EL (cell line): ENCODE measurements at regions not wholly inside any gene's neighbourhood (a gene's known extent, or its start where the extent isn't known, plus 50 kb on each side); places are given as distances from the start of the nearest gene placed in this dataset.
A peak's percentile ranks its signal among the peaks of the same experiment; 100 is the strongest.

Source experiments
- DNase-seq: peaks from one replicate; pipeline ENCODE4 v3.0.0-alpha.2; 2016

GRCh38 chr2:23238011-23238657, 146.8 kb upstream of the KLHL29 start:
- no peak for DNase-seq

DNA sequence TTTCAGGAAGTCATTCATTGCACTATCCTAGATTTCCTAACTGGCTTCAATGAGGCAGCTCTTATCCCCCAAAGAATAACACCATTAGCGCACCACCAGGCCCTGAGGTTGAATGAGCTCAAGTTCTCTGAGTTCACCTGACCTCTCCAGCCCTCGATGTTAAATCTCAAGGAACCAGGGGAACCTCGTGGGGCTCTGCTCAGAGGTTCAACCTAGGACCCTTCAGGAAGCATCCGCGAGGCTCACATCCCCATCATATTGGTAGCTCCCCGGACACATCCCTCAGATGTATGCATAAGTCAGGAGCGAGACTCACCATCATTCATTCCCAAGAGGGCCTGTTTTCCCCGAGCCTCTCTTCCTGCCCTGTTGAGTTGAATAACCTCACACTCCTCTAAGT, 145.6 kb upstream of the KLHL29 start:
- DNase-seq, result no peak

DNA sequence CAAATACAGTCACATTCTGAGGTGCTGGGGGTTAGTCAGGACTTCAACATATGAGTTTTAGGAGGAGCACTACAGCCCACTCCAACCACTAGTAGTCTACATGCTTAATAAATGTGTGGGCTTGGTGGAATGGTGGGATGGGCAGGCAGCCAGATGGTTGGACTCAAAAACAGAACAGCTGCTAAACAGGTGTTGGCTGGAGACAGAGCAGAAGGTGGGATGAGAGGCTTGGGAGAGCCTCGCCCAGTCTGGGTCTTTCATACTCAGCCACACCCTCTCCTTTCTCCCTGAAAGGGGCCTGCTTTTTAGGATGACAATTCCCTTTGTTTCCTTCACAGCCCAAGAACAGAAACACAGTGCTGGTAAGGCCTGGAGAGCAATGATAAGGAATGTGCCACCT, 143.9 kb upstream of the KLHL29 start:
- no peak for DNase-seq

DNA sequence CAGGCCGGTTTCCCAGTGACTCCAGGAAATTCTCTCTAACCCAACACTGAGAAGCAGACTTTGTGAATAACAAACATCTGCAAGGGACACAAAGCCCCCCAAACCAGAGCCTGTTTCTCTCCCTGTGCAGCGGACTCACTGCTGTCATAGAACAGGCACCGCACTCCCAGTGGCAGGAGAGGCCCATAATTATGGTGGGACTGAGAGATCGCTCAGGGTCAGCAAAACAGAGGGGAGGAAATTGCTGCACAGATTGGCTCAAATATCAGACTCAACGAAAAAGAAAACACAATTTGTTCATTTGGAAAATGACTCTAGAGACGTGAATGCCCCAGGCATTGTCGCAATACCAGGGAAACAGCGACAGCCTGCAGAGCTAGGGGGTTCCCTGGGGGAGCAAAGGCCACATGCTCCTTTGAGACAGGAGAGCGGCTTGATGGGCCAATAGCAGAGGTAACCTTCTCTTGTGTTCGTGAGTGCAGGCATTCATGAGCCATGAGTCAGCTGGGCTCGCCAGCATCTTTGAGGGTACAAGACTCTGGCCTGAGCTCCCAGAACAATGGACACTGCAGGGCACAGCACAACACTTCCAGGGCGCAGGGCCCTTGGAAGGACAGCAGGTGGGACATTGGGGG, 143.3 kb upstream of the KLHL29 start:
- peak; percentile 56 for DNase-seq

DNA sequence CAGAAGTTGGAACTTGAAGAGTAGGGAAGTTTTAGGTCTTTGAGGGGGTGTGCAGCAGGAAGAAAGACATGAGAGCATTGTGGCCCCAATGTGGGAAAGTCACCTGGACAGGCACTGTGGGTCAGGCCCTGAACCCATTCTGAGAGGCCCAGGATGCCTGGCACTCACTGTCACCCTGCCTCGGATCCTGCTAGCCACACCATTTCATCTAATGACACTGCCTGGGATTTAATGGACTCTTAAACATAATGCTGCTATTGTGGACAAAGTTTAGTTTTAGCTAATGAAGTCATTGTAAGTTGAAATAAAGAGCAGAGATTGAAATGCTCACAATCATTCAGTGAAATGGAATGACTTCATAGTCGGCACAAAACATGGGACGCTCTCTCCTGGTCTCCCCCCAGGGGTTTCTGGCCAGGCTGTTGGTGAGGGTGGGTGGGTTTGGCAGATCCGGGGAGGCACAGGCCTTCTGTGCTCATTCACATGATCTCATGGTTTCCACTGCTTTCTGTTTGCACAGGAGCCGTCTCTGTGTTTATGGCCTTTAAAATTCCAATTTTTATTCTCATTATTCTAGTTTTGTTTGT, 141.8 kb upstream of the KLHL29 start:
- DNase-seq, result no peak

DNA sequence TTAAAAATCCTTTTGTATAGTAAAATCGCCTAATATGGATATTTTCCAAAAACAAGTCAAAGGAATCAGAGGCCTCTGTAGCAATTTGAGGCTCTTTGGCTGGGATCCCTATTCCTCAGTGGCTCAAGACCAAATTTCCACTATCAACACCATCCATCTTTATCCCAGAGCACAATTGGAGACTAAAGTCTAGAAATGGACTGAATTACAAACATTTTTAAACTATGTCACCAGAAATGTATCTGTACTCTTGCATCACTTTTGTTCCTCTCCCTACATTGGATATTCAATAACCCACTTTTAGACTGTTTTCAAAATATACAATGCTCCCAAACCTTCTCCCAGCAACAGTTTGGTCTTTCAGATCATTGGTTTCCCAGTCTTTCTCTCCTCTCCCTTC, 140.4 kb upstream of the KLHL29 start:
- no peak for DNase-seq

DNA sequence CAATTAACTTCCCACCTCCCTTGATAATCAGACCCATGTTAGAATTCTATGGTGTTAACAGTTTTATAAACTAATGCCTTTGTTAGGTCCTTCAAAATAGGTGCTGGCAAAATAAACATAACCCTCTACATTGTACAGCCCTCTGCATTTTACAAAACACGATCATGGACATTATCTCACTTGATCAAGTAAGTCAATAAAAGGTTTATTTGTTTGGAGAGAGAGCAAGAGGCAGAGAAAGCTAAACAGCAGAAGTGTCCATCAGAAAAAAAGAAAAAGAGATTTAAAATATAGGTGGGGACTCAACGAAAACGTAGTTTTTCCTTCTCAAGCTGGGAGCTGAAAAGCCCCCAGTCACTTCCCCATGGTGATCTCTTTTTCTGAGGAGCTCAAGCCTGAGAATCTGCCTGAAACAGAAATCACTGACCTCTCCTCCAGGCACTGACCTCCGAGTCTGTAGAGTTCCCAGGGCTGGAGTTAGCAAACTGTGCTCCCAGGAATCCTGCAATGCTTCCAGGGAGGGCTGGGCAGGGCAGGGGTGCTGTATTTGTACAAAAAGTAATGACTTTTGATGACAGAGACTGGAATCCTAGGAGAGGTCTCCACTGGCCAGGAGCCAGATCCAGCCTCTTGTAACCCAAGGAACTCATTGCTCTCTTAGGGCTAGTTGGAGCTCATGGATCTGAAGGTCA, 137.8 kb upstream of the KLHL29 start:
- no peak for DNase-seq

DNA sequence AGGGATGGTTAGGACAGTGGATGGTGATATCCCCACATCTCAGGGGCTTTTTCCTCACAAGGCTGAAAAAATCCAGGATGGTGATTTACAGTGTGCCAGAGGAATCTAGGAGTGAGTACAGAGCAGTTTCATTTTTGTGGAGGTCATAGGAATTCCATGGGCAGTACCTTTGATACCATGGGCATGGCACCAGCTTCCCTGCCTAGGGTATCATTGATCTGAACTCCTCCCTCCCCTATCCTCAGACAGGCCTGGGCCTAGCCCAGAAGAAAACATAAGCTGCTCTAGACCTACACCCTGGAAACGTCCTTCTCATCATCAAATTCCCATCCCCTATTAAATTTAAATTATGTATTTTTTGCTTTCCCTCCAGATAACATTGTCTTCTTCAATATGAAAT, 136.3 kb upstream of the KLHL29 start:
- no peak for DNase-seq

- DNase-seq, result no peak
Measured at GRCh38 chr2:23249348-23249747, 135.6 kb upstream of the KLHL29 start.

- DNase-seq, result no peak
Measured at GRCh38 chr2:23250371-23250770, 134.6 kb upstream of the KLHL29 start.

DNA sequence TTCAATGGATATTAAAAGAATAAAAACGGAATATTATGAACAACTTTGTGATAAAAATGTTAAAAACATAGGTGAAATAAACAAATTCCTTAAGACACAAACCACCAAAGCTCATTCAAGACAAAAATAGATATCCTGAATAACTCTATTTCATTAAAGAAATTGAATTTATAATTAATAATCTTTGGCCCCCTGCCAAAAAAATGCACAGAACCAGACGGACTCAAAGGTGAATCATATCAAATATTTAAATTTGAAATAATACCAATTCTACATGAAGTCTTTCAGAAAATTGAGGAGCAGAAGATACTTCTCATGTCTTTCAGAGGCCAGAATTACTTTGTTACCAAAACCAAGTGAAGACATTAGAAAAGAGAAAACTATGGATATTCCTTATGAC, 128.3 kb upstream of the KLHL29 start:
- DNase-seq, result no peak

- DNase-seq, result no peak
Measured at GRCh38 chr2:23260621-23261020, 124.4 kb upstream of the KLHL29 start.

GRCh38 chr2:23268467-23269263, 116.3 kb upstream of the KLHL29 start:
- peak; percentile 52 for DNase-seq

DNA sequence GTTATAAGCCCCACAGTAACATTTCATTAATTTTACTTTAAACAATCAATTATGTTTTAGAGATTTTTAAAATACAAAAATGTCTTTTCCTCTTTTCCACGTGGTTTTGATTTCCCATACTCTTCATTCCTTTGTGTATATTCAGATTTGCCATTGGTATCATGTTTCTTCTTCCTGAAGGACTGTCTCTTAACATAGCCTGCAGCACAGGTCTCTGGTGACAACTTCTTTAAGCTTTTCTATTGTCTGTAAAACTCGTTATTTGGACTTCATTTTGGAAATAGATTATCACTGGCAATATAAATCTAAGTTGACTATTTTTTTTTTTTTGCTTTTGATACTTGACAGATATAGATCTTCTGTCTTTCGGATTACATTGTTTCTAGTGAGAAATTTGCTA, 115.2 kb upstream of the KLHL29 start:
- DNase-seq, result peak; percentile 30

GRCh38 chr2:23270810-23271209, 114.2 kb upstream of the KLHL29 start:
- no peak for DNase-seq

DNA sequence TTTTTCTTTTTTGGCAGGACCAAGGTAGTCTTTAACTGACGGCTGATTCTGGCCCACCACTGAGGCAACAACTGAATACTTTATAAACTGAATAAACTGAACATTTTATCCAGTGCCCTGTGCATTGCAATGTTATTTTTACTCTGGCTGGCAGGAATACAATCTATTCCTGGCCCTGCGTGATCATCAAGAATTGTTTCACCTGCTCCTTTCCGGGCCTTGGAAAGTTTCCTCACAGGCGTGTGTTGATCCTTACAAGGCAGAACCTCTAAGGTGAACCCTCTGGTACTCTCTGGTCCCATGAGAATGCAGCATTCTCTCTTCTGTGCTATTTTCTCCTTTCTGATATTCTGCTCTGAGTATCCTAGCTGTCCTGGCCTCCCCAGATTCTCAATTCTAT, 113.7 kb upstream of the KLHL29 start:
- no peak for DNase-seq

GRCh38 chr2:23273786-23274185, 111.2 kb upstream of the KLHL29 start:
- peak; percentile 57 for DNase-seq

GRCh38 chr2:23280401-23280800, 104.6 kb upstream of the KLHL29 start:
- no peak for DNase-seq

- peak; percentile 73 for DNase-seq
Measured at GRCh38 chr2:23283653-23284052, 101.3 kb upstream of the KLHL29 start.

- no peak for DNase-seq
Measured at GRCh38 chr2:23285091-23285800, 99.7 kb upstream of the KLHL29 start.

- DNase-seq, result no peak
Measured at GRCh38 chr2:23286031-23286757, 98.8 kb upstream of the KLHL29 start.
